ENCODE measurements at regions not wholly inside any gene's neighbourhood (a gene's known extent, or its start where the extent isn't known, plus 50 kb on each side); places are given as distances from the start of the nearest gene placed in this dataset.

DNA sequence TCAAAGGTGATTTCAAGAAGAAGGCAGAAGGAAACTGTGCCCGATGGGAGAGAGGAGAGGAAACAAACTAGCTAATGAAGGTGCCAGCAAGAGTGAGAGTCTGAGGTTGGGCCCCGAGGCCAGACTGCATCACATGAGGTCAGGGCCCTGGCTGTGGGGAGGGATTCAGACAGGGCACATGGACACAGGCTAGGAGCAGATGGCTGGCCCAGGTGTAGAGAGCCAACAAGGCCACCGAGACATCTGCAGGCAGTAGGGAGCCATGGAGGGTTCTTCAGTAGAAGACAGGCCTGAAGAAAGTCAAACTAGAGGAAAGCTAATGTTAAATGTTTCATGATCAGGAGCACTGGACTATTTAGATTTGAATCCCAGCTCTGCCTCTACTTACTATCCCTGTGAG, 755.0 kb upstream of the RAB6C start:
- Mint-ChIP-seq H3K27me3 (no peaks in the 10 kb centered on the region), H3K4me3 (no peak overlapping the region), H3K9me3 (ENCODE audit: low read depth) (no peaks in the 10 kb centered on the region), H3K4me1 (ENCODE audit: low read depth) (no peaks in the 10 kb centered on the region), H3K27ac (no peak overlapping the region), H3K36me3 (no peaks in the 10 kb centered on the region)

DNA sequence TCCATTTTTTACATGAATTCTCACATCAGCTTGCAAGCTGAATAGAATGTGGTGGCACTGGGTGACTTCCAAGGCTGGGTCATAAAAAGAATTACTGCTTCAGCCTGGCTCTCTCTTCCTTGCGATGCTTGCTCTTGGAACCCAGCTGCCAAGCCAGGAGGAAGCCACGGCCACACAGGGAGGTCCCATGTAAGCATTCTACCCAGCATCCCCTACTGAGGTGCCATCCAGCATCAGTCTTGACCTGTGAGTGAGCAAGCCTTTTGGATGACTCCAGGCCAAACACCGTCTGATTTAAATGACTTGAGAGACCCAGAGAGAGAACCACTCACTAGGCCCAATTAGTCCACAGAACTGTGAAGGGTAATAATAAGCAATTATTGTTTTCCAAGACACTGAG, 750.3 kb upstream of the RAB6C start:
- H3K4me3 Mint-ChIP-seq, result no peak overlapping the region
- no peak overlapping the region for H3K27ac Mint-ChIP-seq
- H3K4me1 Mint-ChIP-seq (ENCODE audit: low read depth), result no peaks in the 10 kb centered on the region
- no peaks in the 10 kb centered on the region for H3K9me3 Mint-ChIP-seq (ENCODE audit: low read depth)
- H3K27me3 Mint-ChIP-seq, result no peaks in the 10 kb centered on the region
- no peaks in the 10 kb centered on the region for H3K36me3 Mint-ChIP-seq

DNA sequence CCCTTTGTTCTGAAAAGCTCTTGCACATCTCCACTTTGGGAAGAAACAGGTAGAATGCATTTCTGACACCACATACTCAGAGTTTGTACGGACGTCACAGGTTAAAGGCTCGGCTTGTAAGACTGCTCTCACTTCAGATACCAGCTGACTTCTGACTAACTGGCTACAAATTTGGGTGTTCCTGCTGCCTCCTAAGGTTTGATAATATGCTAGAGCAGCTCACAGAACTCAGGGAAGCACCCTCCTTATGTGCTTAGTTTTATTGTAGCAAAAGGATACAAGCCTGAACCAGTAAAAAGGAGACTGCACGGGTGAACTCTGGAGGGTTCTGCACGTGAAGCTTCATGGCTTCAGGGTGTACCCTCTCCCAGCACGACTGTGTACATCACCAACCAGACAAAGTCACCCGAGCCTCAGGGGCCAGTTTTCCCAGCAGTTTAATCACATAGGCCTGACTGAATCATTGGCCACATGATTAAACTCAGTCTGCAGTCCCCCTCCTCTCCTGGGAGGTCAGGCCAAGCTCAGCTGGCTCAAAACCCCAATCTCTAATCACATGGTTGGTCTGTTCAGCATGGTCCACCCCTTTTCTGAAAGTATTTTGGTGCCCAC, 749.5 kb upstream of the RAB6C start:
- no peaks in the 10 kb centered on the region for H3K36me3 Mint-ChIP-seq
- no peak overlapping the region for H3K27ac Mint-ChIP-seq
- no peaks in the 10 kb centered on the region for H3K4me1 Mint-ChIP-seq (ENCODE audit: low read depth)
- H3K9me3 Mint-ChIP-seq (ENCODE audit: low read depth), result no peaks in the 10 kb centered on the region
- H3K4me3 Mint-ChIP-seq, result no peak overlapping the region
- H3K27me3 Mint-ChIP-seq, result no peaks in the 10 kb centered on the region

DNA sequence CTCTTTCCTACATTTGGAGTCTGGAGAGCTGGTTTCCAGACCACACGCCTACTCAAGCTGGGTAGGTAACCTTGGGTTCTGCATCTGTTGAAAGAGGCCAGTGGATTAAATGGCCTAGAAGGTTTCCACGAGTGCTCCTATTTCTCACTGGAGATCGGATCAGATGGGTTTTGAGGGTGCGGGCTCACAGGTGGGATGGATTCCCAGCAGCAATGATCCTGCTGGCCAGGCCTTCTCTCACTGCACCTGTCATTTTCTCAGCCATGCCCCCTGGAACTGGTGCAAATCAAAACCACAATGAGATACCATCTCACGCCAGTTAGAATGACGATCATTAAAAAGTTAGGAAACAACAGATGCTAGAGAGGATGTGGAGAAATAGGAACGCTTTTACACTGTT, 747.5 kb upstream of the RAB6C start:
- Mint-ChIP-seq H3K9me3 (ENCODE audit: low read depth) (peaks cover 9% of the 10 kb centered on the region), H3K4me1 (ENCODE audit: low read depth) (no peaks in the 10 kb centered on the region), H3K4me3 (no peak overlapping the region), H3K27ac (no peak overlapping the region), H3K27me3 (no peaks in the 10 kb centered on the region), H3K36me3 (no peaks in the 10 kb centered on the region)

DNA sequence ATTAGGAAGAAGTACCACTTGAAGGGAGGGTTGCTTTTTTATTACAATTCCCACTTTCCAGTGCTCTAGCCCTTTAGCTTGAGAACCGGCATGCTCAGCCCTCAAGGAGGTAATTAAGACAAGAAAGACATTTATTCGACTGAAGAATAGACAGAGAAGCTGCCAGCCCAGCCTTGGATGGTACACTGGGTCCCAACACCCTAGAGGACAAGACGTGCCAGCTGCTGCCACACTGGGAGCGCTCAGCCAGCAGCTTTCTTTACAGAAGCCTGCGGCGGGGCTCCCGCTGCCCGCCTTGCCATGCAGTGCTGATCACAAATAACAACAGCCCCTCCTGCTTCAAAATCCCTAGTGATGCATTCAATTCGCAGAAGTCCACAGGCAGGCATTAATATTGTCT, 746.3 kb upstream of the RAB6C start:
- H3K27me3 Mint-ChIP-seq, result no peaks in the 10 kb centered on the region
- H3K9me3 Mint-ChIP-seq (ENCODE audit: low read depth), result peaks cover 9% of the 10 kb centered on the region
- H3K4me1 Mint-ChIP-seq (ENCODE audit: low read depth), result no peaks in the 10 kb centered on the region
- no peaks in the 10 kb centered on the region for H3K36me3 Mint-ChIP-seq
- H3K27ac Mint-ChIP-seq, result no peak overlapping the region
- no peak overlapping the region for H3K4me3 Mint-ChIP-seq

DNA sequence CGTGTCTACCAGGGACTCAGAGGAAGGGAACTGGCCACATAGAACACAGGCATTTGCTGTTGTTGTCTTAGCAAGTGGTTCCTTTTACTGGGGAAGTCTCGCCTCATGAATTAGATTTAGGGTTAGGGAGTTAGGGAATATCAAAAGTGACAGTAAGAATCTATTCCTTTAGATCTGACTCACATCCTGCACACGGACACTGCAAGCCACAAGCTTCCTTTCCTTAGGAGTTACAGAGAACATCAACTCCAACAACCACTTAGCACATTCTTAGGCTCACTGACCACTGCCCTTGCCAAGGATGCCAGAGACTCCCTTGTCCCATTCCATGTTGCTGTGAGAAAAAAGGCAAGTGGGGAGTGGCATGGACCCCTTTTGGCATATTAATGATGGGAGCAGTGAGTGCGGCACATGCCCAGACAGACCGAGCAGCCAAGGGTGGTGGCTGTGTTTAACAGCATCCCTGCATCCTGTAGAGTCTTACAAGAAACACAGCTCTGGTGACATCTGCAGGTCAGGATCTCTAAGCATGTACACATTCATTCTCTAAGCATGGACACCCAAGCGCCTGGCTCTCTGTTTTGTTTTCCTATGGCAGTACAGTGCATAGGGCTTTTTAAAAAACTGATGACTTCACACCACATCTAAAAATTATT, 745.6 kb upstream of the RAB6C start:
- H3K9me3 Mint-ChIP-seq (ENCODE audit: low read depth), result peaks cover 9% of the 10 kb centered on the region
- no peaks in the 10 kb centered on the region for H3K27me3 Mint-ChIP-seq
- H3K4me3 Mint-ChIP-seq, result no peak overlapping the region
- H3K27ac Mint-ChIP-seq, result no peak overlapping the region
- H3K4me1 Mint-ChIP-seq (ENCODE audit: low read depth), result no peaks in the 10 kb centered on the region
- no peaks in the 10 kb centered on the region for H3K36me3 Mint-ChIP-seq

DNA sequence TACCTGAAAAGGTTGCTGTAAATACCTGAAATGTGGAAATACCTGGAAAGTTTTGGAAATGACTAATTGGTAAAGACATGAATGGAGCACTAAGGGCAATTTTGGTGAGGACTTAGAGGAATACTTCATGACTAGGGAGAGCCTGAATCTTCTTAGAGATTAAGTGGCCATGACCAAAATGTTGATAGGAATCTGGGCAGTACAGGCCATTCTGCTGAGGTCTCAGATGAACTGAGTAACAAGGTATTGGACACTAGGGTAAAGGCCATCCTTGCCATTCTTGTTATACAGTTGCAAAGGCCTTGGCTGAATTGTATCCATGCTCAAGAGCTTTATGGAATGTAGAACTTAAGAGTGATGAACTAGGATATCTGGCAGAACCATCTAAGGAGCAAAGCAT, 742.9 kb upstream of the RAB6C start:
- Mint-ChIP-seq H3K4me1 (ENCODE audit: low read depth) (no peaks in the 10 kb centered on the region), H3K4me3 (no peak overlapping the region), H3K9me3 (ENCODE audit: low read depth) (peaks cover 9% of the 10 kb centered on the region), H3K27ac (no peak overlapping the region), H3K36me3 (no peaks in the 10 kb centered on the region), H3K27me3 (no peaks in the 10 kb centered on the region)

DNA sequence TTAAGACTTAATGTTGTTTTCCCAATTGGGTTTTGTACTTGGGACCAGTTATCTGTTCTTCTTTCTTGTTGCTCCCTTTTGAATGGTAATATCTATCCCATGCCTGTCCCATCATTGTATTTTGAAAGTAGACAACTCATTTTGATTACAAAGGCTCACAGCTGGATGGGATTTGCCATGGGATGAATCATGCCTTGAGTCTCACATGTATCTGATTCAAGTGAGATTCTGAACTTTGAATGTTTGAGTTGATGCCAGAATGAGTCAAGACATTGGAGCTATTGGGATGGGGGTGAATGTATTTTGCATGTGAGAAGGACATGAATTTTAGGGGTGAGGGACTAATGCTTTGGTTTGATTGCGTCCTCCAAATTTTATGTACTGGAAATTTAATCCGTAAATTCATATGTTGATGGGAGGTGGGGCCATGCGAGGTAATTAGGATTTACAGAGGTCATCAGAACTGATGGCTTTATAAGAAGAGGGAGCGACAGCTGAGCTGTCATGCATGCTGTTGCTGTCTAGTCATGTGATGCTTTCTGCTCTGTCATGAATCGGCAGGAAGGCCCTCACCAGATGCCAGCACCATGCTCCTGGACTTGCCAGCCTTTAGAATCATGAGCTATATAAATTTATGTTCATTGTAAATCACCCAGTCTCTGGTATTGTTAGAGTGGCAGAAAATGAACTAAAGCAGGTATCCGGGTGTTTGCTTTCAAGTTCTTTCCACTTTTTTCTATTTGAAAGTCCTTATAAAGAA, 741.3 kb upstream of the RAB6C start:
- H3K27ac Mint-ChIP-seq, result no peak overlapping the region
- H3K27me3 Mint-ChIP-seq, result no peaks in the 10 kb centered on the region
- H3K4me3 Mint-ChIP-seq, result no peak overlapping the region
- no peaks in the 10 kb centered on the region for H3K4me1 Mint-ChIP-seq (ENCODE audit: low read depth)
- no peaks in the 10 kb centered on the region for H3K36me3 Mint-ChIP-seq
- H3K9me3 Mint-ChIP-seq (ENCODE audit: low read depth), result peaks cover 9% of the 10 kb centered on the region

DNA sequence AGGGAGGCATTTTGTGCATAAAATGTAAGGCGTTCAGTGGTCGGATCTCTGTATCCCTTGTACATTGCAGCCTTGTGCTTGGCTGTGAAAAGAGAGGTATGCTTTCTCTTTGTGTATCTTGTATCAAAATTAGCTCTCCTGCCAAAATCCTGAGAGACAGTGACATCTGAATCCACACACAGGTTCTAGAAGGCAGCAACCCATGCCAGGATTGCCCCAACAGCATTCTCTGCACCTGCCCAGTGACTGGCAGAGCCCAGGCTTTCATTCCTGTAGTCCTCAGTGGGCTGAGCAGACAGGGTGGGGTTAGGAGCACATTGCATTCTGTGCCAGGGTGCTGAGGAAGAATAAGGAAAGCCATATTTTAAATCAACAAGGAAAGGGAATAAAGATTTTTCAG, 740.3 kb upstream of the RAB6C start:
- H3K27ac Mint-ChIP-seq, result no peak overlapping the region
- no peaks in the 10 kb centered on the region for H3K36me3 Mint-ChIP-seq
- no peaks in the 10 kb centered on the region for H3K4me1 Mint-ChIP-seq (ENCODE audit: low read depth)
- peaks cover 9% of the 10 kb centered on the region for H3K9me3 Mint-ChIP-seq (ENCODE audit: low read depth)
- H3K27me3 Mint-ChIP-seq, result no peaks in the 10 kb centered on the region
- no peak overlapping the region for H3K4me3 Mint-ChIP-seq

DNA sequence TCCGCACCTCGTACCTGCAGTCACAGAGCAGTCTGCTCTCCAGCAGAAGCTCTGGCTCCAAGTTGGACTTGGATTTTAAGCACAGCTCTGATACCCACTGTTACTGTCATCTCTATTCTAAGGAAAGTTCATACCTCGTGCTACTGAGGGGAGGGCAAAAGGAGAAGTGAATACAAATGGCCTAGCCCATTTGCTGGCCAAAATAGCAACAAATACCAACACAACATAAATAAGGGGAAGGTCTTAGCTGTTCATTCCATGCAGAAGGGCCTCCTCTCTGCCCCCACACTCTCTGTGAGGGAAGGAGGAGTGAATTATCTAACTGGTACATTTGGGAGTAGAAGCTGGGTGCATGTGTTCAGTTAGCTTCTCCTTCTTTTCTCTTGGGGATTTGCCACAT, 739.4 kb upstream of the RAB6C start:
- Mint-ChIP-seq H3K27me3 (no peaks in the 10 kb centered on the region), H3K4me1 (ENCODE audit: low read depth) (no peaks in the 10 kb centered on the region), H3K36me3 (no peaks in the 10 kb centered on the region), H3K27ac (no peak overlapping the region), H3K9me3 (ENCODE audit: low read depth) (peaks cover 9% of the 10 kb centered on the region), H3K4me3 (no peak overlapping the region)

DNA sequence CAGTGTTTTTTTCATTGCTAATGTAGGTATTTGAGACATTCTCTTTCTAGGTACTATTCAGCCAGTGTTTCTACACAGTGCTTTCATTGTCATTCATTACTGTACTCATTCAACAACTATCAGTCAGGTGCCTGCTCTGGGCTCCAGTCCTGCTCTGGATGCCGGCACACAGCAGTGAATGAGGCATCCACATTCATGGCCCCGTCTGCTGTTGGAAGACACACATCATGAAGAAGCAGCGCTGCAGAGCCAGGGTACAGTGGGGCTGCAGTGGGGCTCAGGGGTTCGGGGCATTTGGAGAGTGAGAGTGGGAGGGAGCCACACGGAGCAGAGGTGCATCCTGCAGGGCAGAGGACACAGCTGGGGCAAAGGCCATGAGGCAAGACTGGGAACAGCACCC, 737.2 kb upstream of the RAB6C start:
- H3K27me3 Mint-ChIP-seq, result no peaks in the 10 kb centered on the region
- no peaks in the 10 kb centered on the region for H3K4me1 Mint-ChIP-seq (ENCODE audit: low read depth)
- no peak overlapping the region for H3K4me3 Mint-ChIP-seq
- H3K36me3 Mint-ChIP-seq, result no peaks in the 10 kb centered on the region
- no peaks in the 10 kb centered on the region for H3K9me3 Mint-ChIP-seq (ENCODE audit: low read depth)
- no peak overlapping the region for H3K27ac Mint-ChIP-seq

DNA sequence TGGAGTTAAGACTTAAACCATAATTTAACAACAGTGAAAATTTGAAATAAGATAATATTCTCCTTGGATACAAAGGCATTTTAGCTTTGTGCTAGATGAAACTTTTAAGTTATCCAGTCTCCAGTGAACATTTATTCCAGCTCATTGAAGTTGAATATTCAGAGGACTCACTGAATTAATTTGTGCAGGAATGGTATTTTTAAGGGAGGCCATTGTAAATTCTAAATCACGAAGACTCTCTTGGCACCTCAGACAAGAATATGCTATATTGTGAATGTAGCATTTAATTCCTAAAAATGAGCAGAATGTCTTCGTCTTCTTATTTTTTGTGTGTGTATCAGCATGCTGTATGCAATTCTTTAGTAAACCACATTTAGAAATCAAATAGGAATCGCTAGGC, 731.7 kb upstream of the RAB6C start:
- Mint-ChIP-seq H3K27ac (no peak overlapping the region), H3K4me3 (no peak overlapping the region), H3K4me1 (ENCODE audit: low read depth) (no peaks in the 10 kb centered on the region), H3K27me3 (no peaks in the 10 kb centered on the region), H3K9me3 (ENCODE audit: low read depth) (no peaks in the 10 kb centered on the region), H3K36me3 (no peaks in the 10 kb centered on the region)

DNA sequence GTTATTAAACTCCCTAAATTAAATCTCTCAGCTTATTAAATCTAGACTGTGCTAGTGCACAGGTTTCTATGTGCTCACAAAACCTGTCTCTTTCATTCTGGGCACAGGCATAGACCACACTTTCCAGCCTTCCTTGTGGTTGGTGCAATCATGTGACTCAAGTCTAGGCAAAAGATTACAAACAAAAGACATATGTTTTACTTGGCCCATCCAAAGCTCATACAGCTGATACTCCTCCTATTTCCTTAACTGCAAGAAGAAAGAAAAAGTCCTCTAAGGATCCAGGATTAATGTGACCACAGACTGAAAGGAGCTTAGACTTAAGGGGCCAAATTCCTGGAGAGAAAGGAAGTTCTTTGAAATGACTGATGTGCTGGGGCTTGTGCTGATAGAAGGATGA, 731.3 kb upstream of the RAB6C start:
- no peaks in the 10 kb centered on the region for H3K9me3 Mint-ChIP-seq (ENCODE audit: low read depth)
- H3K4me1 Mint-ChIP-seq (ENCODE audit: low read depth), result no peaks in the 10 kb centered on the region
- H3K27ac Mint-ChIP-seq, result no peak overlapping the region
- no peaks in the 10 kb centered on the region for H3K27me3 Mint-ChIP-seq
- H3K36me3 Mint-ChIP-seq, result no peaks in the 10 kb centered on the region
- no peak overlapping the region for H3K4me3 Mint-ChIP-seq

DNA sequence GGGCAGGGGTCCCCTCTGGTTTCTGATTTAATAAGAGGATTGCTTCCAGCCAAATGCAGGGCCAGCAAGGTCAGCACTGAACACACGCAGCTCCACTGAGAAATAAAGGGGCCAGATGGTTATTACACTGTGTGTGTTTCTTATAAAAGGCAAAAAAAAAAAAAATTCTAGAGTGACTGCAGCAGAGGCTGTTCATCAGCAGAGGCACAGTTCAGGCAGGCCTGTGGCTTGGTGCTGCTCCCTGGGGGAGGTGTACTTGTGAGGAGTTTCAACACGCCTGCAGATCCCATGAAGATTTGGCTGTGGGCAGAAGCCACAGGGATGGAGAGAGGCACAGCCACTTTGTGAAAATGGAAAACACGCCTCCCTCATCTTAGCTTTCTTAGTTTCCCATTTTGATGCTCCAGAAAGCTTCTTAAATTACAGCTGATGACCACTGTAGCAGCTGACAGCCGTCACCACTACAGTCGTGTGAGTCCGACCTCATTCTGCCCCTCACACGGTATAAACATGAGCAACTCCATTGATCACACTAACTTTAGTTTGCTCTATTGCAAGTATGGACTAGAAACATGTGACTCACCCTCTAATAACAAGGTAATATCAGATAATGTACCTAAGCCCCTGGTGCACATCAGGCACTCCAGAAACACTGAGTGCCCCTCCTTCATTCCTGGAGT, 726.5 kb upstream of the RAB6C start:
- Mint-ChIP-seq H3K36me3 (no peaks in the 10 kb centered on the region), H3K4me1 (ENCODE audit: low read depth) (no peaks in the 10 kb centered on the region), H3K27me3 (peaks cover 1% of the 10 kb centered on the region), H3K4me3 (no peak overlapping the region), H3K27ac (no peak overlapping the region), H3K9me3 (ENCODE audit: low read depth) (peaks cover 4% of the 10 kb centered on the region)

DNA sequence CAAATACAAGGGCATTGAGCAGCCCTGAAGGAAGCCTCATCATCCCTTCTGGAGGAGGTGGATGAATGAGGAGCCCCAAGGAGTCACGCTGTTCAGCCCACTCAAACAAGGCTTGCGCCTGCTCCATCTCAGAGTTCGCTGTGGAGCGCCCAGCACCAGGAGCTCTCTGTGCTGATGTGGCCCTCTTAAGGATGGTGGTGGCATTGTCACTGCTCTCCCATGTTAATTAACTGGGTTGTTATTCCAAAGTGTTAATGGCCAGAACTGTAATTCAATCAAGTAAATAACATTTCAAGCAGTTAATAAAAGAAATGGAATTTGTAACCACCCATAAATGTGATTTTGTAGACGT, 726.0 kb upstream of the RAB6C start:
- no peak overlapping the region for H3K4me3 Mint-ChIP-seq
- peaks cover 9% of the 10 kb centered on the region for H3K9me3 Mint-ChIP-seq (ENCODE audit: low read depth)
- H3K27ac Mint-ChIP-seq, result no peak overlapping the region
- H3K36me3 Mint-ChIP-seq, result no peaks in the 10 kb centered on the region
- H3K4me1 Mint-ChIP-seq (ENCODE audit: low read depth), result no peaks in the 10 kb centered on the region
- H3K27me3 Mint-ChIP-seq, result peaks cover 1% of the 10 kb centered on the region
